COLO668 (cell line): ENCODE measurements at regions not wholly inside any gene's neighbourhood (a gene's known extent, or its start where the extent isn't known, plus 50 kb on each side); places are given as distances from the start of the nearest gene placed in this dataset.

ENCODE experiments used
- DNase-seq: peaks from one replicate; lab custom pipeline; 2025; ENCODE audit not compliant: unreplicated experiment; lab: John Stamatoyannopoulos, UW

- DNase-seq: no peak
Observed at GRCh38 chr2:195498839-195499490, 158.1 kb upstream of the SLC39A10 start.

GRCh38 chr2:195498176-195498575, 158.8 kb upstream of the SLC39A10 start:
- no peak for DNase-seq

GRCh38 chr2:195496991-195497390, 160.0 kb upstream of the SLC39A10 start:
- no peak for DNase-seq

GRCh38 chr2:195495966-195496365, 161.1 kb upstream of the SLC39A10 start:
- DNase-seq: no peak

GRCh38 chr2:195495351-195495750, 161.7 kb upstream of the SLC39A10 start:
- no peak for DNase-seq

- no peak for DNase-seq
Observed at GRCh38 chr2:195494451-195494850, 162.6 kb upstream of the SLC39A10 start.

GRCh38 chr2:195493416-195493815, 163.6 kb upstream of the SLC39A10 start:
- no peak for DNase-seq

- no peak for DNase-seq
Observed at GRCh38 chr2:195490319-195490718, 166.7 kb upstream of the SLC39A10 start.

GRCh38 chr2:195489101-195489500, 167.9 kb upstream of the SLC39A10 start:
- no peak for DNase-seq

GRCh38 chr2:195488567-195488966, 168.5 kb upstream of the SLC39A10 start:
- no peak for DNase-seq

- DNase-seq: no peak
Observed at GRCh38 chr2:195486987-195487644, 169.9 kb upstream of the SLC39A10 start.

GRCh38 chr2:195486520-195486919, 170.5 kb upstream of the SLC39A10 start:
- no peak for DNase-seq

GRCh38 chr2:195482010-195482409, 175.0 kb upstream of the SLC39A10 start:
- no peak for DNase-seq

GRCh38 chr2:195480121-195480520, 176.9 kb upstream of the SLC39A10 start:
- DNase-seq: no peak

GRCh38 chr2:195479407-195479806, 177.6 kb upstream of the SLC39A10 start:
- no peak for DNase-seq

- DNase-seq: no peak
Observed at GRCh38 chr2:195477996-195478382, 179.0 kb upstream of the SLC39A10 start.

GRCh38 chr2:195477248-195477995, 179.6 kb upstream of the SLC39A10 start:
- no peak for DNase-seq

- DNase-seq: no peak
Observed at GRCh38 chr2:195475336-195475735, 181.7 kb upstream of the SLC39A10 start.

- no peak for DNase-seq
Observed at GRCh38 chr2:195473862-195474261, 183.2 kb upstream of the SLC39A10 start.

- DNase-seq: no peak
Observed at GRCh38 chr2:195472501-195473234, 184.4 kb upstream of the SLC39A10 start.

- DNase-seq: no peak
Observed at GRCh38 chr2:195471807-195472206, 185.2 kb upstream of the SLC39A10 start.
